Right ventricle myocardium superior (tissue), 1 donor: ENCODE measurements at regions not wholly inside any gene's neighbourhood (a gene's known extent, or its start where the extent isn't known, plus 50 kb on each side); places are given as distances from the start of the nearest gene placed in this dataset.

Experiments used
- ATAC-seq: fragments of 200-7000 bp; cut with Tn5 transposase; one replicate; pipeline ENCODE4 v1.9.1; 2020; ENCODE audit warnings: mild to moderate bottlenecking; ENCODE audit not compliant: poor library complexity
- DNase-seq: peaks from one replicate; pipeline ENCODE4 v3.0.0-alpha.2; 2020
- intact Hi-C: fragments of 100-400 bp; cut with DNase I; formaldehyde crosslinking; loops from one replicate; pipeline ENCODE4 v1.11.2; 2022
- donor health status: DM: no; HTN: yes; CAD: no; lungs with severe emphysema.

GRCh38 chr4:153152501-153153338, 51.5 kb upstream of the TRIM2 start:
- ATAC-seq (peak; percentile 66), DNase-seq (peak; percentile 66)
- intact Hi-C loops: no loop called here

- ATAC-seq: peak; percentile 88
- DNase-seq: peak; percentile 54
- intact Hi-C loops: no loop called here
Observed at GRCh38 chr4:153153339-153153871, 50.8 kb upstream of the TRIM2 start.

DNA sequence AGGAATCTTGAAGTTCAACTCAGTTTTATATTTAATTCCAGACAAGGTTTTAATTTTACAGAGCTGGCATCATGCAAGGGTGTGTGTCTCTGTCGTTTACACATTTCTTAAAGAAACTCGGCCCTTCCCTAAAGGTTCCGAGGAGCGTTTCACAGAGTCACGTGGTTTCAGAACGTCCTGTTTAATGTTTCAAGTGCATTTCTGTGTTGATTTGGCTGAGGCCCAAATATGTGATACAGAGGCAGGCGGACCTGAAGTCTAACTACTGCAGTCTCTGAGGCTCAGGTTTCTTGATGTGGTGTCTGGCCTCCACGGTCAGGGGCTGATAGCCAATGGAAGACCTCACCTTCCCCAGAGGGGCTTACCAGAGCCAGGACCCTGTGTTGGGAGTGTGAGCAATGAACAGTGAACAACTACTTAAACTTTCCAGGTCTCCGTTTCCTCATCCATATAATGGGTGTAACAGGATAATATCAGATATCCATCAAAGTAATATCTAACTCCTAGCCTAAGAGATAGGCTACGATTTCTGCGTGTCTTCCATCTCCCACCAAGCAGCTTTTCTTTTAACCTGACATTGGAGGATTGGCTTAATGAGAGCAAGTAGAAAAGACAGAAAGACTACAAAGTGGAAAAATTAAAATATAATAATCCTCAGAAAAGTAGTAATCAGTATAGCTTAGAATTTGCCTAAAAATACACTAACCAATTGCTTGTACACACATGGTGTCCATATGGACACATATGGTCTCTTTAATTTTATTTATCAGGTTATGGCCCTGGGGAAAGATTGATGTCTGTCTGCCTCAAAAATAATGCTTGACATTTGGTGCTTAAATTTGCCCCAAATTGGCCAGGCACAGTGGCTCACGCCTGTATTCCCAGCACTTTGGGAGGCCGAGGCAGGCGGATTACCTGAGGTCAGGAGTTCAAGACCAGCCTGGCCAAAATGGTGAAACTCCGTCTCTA, 50.0 kb upstream of the TRIM2 start:
- intact Hi-C loops: no loop called here
- peak; percentile 10 for ATAC-seq
- no peak for DNase-seq
